IPS DF 4.7 (cell line): ENCODE measurements at regions not wholly inside any gene's neighbourhood (a gene's known extent, or its start where the extent isn't known, plus 50 kb on each side); places are given as distances from the start of the nearest gene placed in this dataset.

Experiments
- DNase-seq: peaks from one replicate; pipeline ENCODE4 v3.0.0-alpha.2; 2013; ENCODE audit warnings: low spot score; ENCODE audit errors: extremely low read depth

GRCh38 chr18:72935744-72936143, 68.0 kb upstream of the NETO1 start:
- DNase-seq = no peak

- no peak for DNase-seq
These were observed 55.1 kb upstream of the NETO1 start for GRCh38 chr18:72922895-72923294.
